ENCODE measurements at regions not wholly inside any gene's neighbourhood (a gene's known extent, or its start where the extent isn't known, plus 50 kb on each side); places are given as distances from the start of the nearest gene placed in this dataset.
A peak's percentile ranks its signal among the peaks of the same experiment; 100 is the strongest.
"Not testable (repeated sequence)": the region's sequence is repeated elsewhere in the genome, so short reads cannot be mapped to it uniquely, and the experiment has no call there.

GRCh38 chr12:25382311-25383106 lies 131.8 kb upstream of the KRAS start:
- peak; percentile 44 for DNase-seq

GRCh38 chr12:25377469-25378177 lies 126.9 kb upstream of the KRAS start:
- no peak for DNase-seq

- no peak for DNase-seq
These were observed 126.3 kb upstream of the KRAS start for GRCh38 chr12:25376985-25377384.

- no peak for DNase-seq
These were observed 125.7 kb upstream of the KRAS start for GRCh38 chr12:25376407-25376806.

- no peak for DNase-seq
These were observed 122.5 kb upstream of the KRAS start for GRCh38 chr12:25372969-25373817.

- no peak for DNase-seq
These were observed 121.3 kb upstream of the KRAS start for GRCh38 chr12:25372002-25372401.

GRCh38 chr12:25368557-25368956 lies 117.8 kb upstream of the KRAS start:
- no peak for DNase-seq

- DNase-seq: no peak
These were observed 115.4 kb upstream of the KRAS start for GRCh38 chr12:25366122-25366521.

GRCh38 chr12:25365340-25365730 lies 114.6 kb upstream of the KRAS start:
- no peak for DNase-seq

GRCh38 chr12:25364529-25365339 lies 114.0 kb upstream of the KRAS start:
- no peak for DNase-seq

GRCh38 chr12:25362646-25363045 lies 111.9 kb upstream of the KRAS start:
- no peak for DNase-seq

- no peak for DNase-seq
These were observed 110.8 kb upstream of the KRAS start for GRCh38 chr12:25361511-25361910.

- no peak for DNase-seq
These were observed 106.9 kb upstream of the KRAS start for GRCh38 chr12:25357595-25357994.

GRCh38 chr12:25352942-25353341 lies 102.2 kb upstream of the KRAS start:
- not testable (repeated sequence) for DNase-seq

- no peak for DNase-seq
These were observed 101.6 kb upstream of the KRAS start for GRCh38 chr12:25352083-25352918.

GRCh38 chr12:25348593-25348895 lies 97.8 kb upstream of the KRAS start:
- no peak for DNase-seq

- DNase-seq: no peak
These were observed 97.2 kb upstream of the KRAS start for GRCh38 chr12:25347716-25348592.

GRCh38 chr12:25341877-25342276 lies 91.1 kb upstream of the KRAS start:
- not testable (repeated sequence) for DNase-seq

GRCh38 chr12:25337916-25338315 lies 87.2 kb upstream of the KRAS start:
- DNase-seq: no peak

GRCh38 chr12:25332143-25332542 lies 81.4 kb upstream of the KRAS start:
- no peak for DNase-seq

Data from DMS 273 treated with DMSO at 0.1 percent for 48 hours (cell line).